Caco-2 (cell line): ENCODE measurements at regions not wholly inside any gene's neighbourhood (a gene's known extent, or its start where the extent isn't known, plus 50 kb on each side); places are given as distances from the start of the nearest gene placed in this dataset.

Experiments
- BruUV-seq: library from RNA; stranded (reverse); fragments of 400-500 nt; replicated peaks from 2 replicates; lab custom pipeline; 2021; lab: Mats Ljungman, UMichigan
- CTCF ChIA-PET: fragments of 300-600 bp; sonication (Branson Sonifier 250); formaldehyde crosslinking; loops from one replicate; lab custom pipeline; 2022; ENCODE audit warnings: antibody characterized with exemption; lab: Charles Lee
- POLR2A ChIA-PET: fragments of 300-600 bp; sonication (Branson Sonifier 250); formaldehyde crosslinking; loops from one replicate; lab custom pipeline; 2022; ENCODE audit warnings: antibody characterized with exemption; lab: Charles Lee
- DNase-seq, 2 experiments: peaks; one replicate each; pipeline versions ENCODE4 v3.0.0 to v3.0.0-alpha.2; 2020 to 2022
- H3K27me3 ChIP-seq: replicated peaks from 2 replicates; pipeline ENCODE4 v1.6.0; 2011; ENCODE audit warnings: low read length; ENCODE audit not compliant: control insufficient read depth, insufficient read depth
- H3K36me3 ChIP-seq: 2 replicates; pipeline ENCODE4 v1.5.1; 2011; ENCODE audit warnings: low read length; ENCODE audit not compliant: control insufficient read depth, insufficient read depth
- H3K4me1 ChIP-seq: fragments of 250-450 bp; sonication (Bioruptor Pico); 2 replicates; pipeline ENCODE4 v1.5.1; 2020; ENCODE audit warnings: mild to moderate bottlenecking
- H3K4me3 ChIP-seq: 2 replicates; pipeline ENCODE4 v1.5.1; 2011; ENCODE audit warnings: low read depth, mild to moderate bottlenecking, control low read depth, low read length
- H3K9me3 ChIP-seq: fragments of 250-450 bp; sonication (Bioruptor Pico); 2 replicates; pipeline ENCODE4 v1.5.1; 2020; ENCODE audit warnings: mild to moderate bottlenecking, moderate library complexity
- H3K27ac Mint-ChIP-seq: one replicate; pipeline ENCODE4 v1.8.0; 2022; ENCODE audit warnings: mixed read lengths; ENCODE audit not compliant: unreplicated experiment
- H3K27me3 Mint-ChIP-seq: one replicate; pipeline ENCODE4 v1.8.0; 2022; ENCODE audit warnings: mixed read lengths; ENCODE audit not compliant: insufficient read depth, unreplicated experiment
- H3K36me3 Mint-ChIP-seq: one replicate; pipeline ENCODE4 v1.8.0; 2022; ENCODE audit warnings: mild to moderate bottlenecking, mixed read lengths; ENCODE audit not compliant: insufficient read depth, unreplicated experiment
- H3K4me1 Mint-ChIP-seq: one replicate; pipeline ENCODE4 v1.8.0; 2022; ENCODE audit warnings: low read depth, mixed read lengths; ENCODE audit not compliant: unreplicated experiment
- H3K4me3 Mint-ChIP-seq: one replicate; pipeline ENCODE4 v1.8.0; 2022; ENCODE audit warnings: mild to moderate bottlenecking, moderate library complexity, mixed read lengths; ENCODE audit not compliant: unreplicated experiment
- H3K9me3 Mint-ChIP-seq: one replicate; pipeline ENCODE4 v1.8.0; 2022; ENCODE audit warnings: mixed read lengths; ENCODE audit not compliant: unreplicated experiment
- CTCF ChIP-seq, 2 experiments: fragments of 200-600 bp in 1 of 2; IDR thresholded peaks; 1 replicate in 1 of 2; 2 replicates in 1 of 2; pipeline versions ENCODE4 v1.5.1 to v1.8.0; 2011 to 2022; ENCODE audit warnings: antibody characterized with exemption in 1 of 2, control low read depth in 1 of 2, inconsistent platforms in 1 of 2, low read depth in 1 of 2, low read length in 1 of 2, mild to moderate bottlenecking in 1 of 2, moderate library complexity in 1 of 2; ENCODE audit not compliant: insufficient read depth in 1 of 2, severe bottlenecking in 1 of 2, unreplicated experiment in 1 of 2
- intact Hi-C: fragments of 100-400 bp; cut with micrococcal nuclease; formaldehyde crosslinking; loops from one replicate; pipeline ENCODE4 v1.10.0; 2022; ENCODE audit not compliant: unreplicated experiment

GRCh38 chrX:44440006-44440405 lies 96.5 kb upstream of the EFHC2 start:
- no peaks in the 10 kb centered on the region for H3K36me3 Mint-ChIP-seq
- no peak for TF ChIP-seq CTCF (IDR thresholded peaks at IDR 0.05; ENCODE audit: insufficient read depth in 1 of 2, low read depth in 1 of 2, low read length in 1 of 2, severe bottlenecking in 1 of 2, unreplicated experiment in 1 of 2)
- no TSS peak for BruUV-seq

GRCh38 chrX:44439242-44439794 lies 95.8 kb upstream of the EFHC2 start:
- TF ChIP-seq CTCF (IDR thresholded peaks at IDR 0.05; ENCODE audit: insufficient read depth in 1 of 2, low read depth in 1 of 2, low read length in 1 of 2, severe bottlenecking in 1 of 2, unreplicated experiment in 1 of 2), result no peak
- H3K36me3 ChIP-seq, result no peaks in the 10 kb centered on the region
- Mint-ChIP-seq H3K4me3 (no peak overlapping the region), H3K9me3 (no peaks in the 10 kb centered on the region), H3K36me3 (no peaks in the 10 kb centered on the region), H3K4me1 (no peaks in the 10 kb centered on the region), H3K27me3 (no peaks in the 10 kb centered on the region), H3K27ac (no peak overlapping the region)
- DNase-seq, result no peak
- H3K4me1 ChIP-seq, result no peaks in the 10 kb centered on the region
- H3K4me3 ChIP-seq, result no peak overlapping the region
- CTCF ChIA-PET, result no interaction called here
- intact Hi-C loops, result no loop called here
- H3K9me3 ChIP-seq, result no peaks in the 10 kb centered on the region
- H3K27me3 ChIP-seq, result no peaks in the 10 kb centered on the region
- BruUV-seq, result no TSS peak
- POLR2A ChIA-PET, result no interaction called here

More at GRCh38 chrX:44440006-44440405, 96.5 kb upstream of the EFHC2 start:
- Mint-ChIP-seq H3K4me3 (no peak overlapping the region), H3K27ac (no peak overlapping the region), H3K27me3 (no peaks in the 10 kb centered on the region), H3K4me1 (no peaks in the 10 kb centered on the region), H3K9me3 (no peaks in the 10 kb centered on the region)
- H3K27me3 ChIP-seq, result no peaks in the 10 kb centered on the region
- intact Hi-C loops, result no loop called here
- CTCF ChIA-PET, result no interaction called here
- DNase-seq, result no peak
- no peak overlapping the region for H3K4me3 ChIP-seq
- H3K4me1 ChIP-seq, result no peaks in the 10 kb centered on the region
- no peaks in the 10 kb centered on the region for H3K36me3 ChIP-seq
- POLR2A ChIA-PET, result no interaction called here
- no peaks in the 10 kb centered on the region for H3K9me3 ChIP-seq

- BruUV-seq, result no TSS peak
- CTCF ChIA-PET, result no interaction called here
- no peaks in the 10 kb centered on the region for H3K36me3 ChIP-seq
- Mint-ChIP-seq H3K36me3 (no peaks in the 10 kb centered on the region), H3K27ac (no peak overlapping the region), H3K9me3 (peaks cover 9% of the 10 kb centered on the region), H3K4me1 (peaks cover 11% of the 10 kb centered on the region), H3K27me3 (no peaks in the 10 kb centered on the region), H3K4me3 (no peak overlapping the region)
- POLR2A ChIA-PET, result no interaction called here
- DNase-seq, result no peak
- H3K27me3 ChIP-seq, result no peaks in the 10 kb centered on the region
- no peaks in the 10 kb centered on the region for H3K9me3 ChIP-seq
- TF ChIP-seq CTCF (IDR thresholded peaks at IDR 0.05; ENCODE audit: insufficient read depth in 1 of 2, low read depth in 1 of 2, low read length in 1 of 2, severe bottlenecking in 1 of 2, unreplicated experiment in 1 of 2), result no peak
- H3K4me1 ChIP-seq, result no peaks in the 10 kb centered on the region
- no peak overlapping the region for H3K4me3 ChIP-seq
- intact Hi-C loops, result no loop called here
These were observed 91.6 kb upstream of the EFHC2 start for GRCh38 chrX:44435047-44435446.
